ENCODE measurements at regions not wholly inside any gene's neighbourhood (a gene's known extent, or its start where the extent isn't known, plus 50 kb on each side); places are given as distances from the start of the nearest gene placed in this dataset.

- POLR2A ChIA-PET, result no interaction called here
- no peak for TF ChIP-seq FOXM1 (IDR thresholded peaks at IDR 0.05; ENCODE audit: borderline replicate concordance)
- no peak for DNase-seq (ENCODE audit: extremely low spot score)
- CTCF ChIA-PET, result no interaction called here
These were observed 242.8 kb downstream of the CCSER2 start for GRCh38 chr10:84571146-84571545.

GRCh38 chr10:84574102-84574501 is 245.7 kb downstream of the CCSER2 start:
- no peak for DNase-seq (ENCODE audit: extremely low spot score)
- TF ChIP-seq SP1 (IDR thresholded peaks at IDR 0.05) (no peak), FOXA1 (IDR thresholded peaks at IDR 0.05) (no peak), FOXK2 (IDR thresholded peaks at IDR 0.05) (no peak), SUZ12 (IDR thresholded peaks at IDR 0.05) (no peak), BHLHE40 (IDR thresholded peaks at IDR 0.05; ENCODE audit: borderline replicate concordance) (no peak), FOXM1 (IDR thresholded peaks at IDR 0.05; ENCODE audit: borderline replicate concordance) (no peak), CTBP1 (IDR thresholded peaks at IDR 0.05; ENCODE audit: borderline replicate concordance) (no peak), ARNT (IDR thresholded peaks at IDR 0.05) (no peak), NFRKB (IDR thresholded peaks at IDR 0.05) (no peak), L3MBTL2 (conservative IDR thresholded peaks at IDR 0.05) (no peak), PKNOX1 (IDR thresholded peaks at IDR 0.05) (no peak), ELF4 (IDR thresholded peaks at IDR 0.05) (no peak)
- CTCF ChIA-PET, result interaction anchor here (0.5 kb wide), 1 partner anchor 109 kb away, joined by 6 read pairs; no protein-coding TSS in a partner anchor
- POLR2A ChIA-PET, result no interaction called here

GRCh38 chr10:84581976-84582375 is 253.6 kb downstream of the CCSER2 start:
- POLR2A ChIA-PET, result no interaction called here
- CTCF ChIA-PET, result interaction anchor here (1.7 kb wide), 1 partner anchor 32 kb away, joined by 5 read pairs; no protein-coding TSS in a partner anchor
- no peak for DNase-seq (ENCODE audit: extremely low spot score)
- no peak for TF ChIP-seq FOXA1 (IDR thresholded peaks at IDR 0.05)
- TF ChIP-seq BHLHE40 (IDR thresholded peaks at IDR 0.05; ENCODE audit: borderline replicate concordance), result no peak
- TF ChIP-seq L3MBTL2 (conservative IDR thresholded peaks at IDR 0.05), result no peak
- no peak for TF ChIP-seq HDGF (IDR thresholded peaks at IDR 0.05; ENCODE audit: borderline replicate concordance)
- no peak for TF ChIP-seq ZNF384 (IDR thresholded peaks at IDR 0.05)
- TF ChIP-seq SUZ12 (IDR thresholded peaks at IDR 0.05), result no peak
- no peak for TF ChIP-seq CTBP1 (IDR thresholded peaks at IDR 0.05; ENCODE audit: borderline replicate concordance)
- TF ChIP-seq ELF4 (IDR thresholded peaks at IDR 0.05), result no peak
- no peak for TF ChIP-seq NFRKB (IDR thresholded peaks at IDR 0.05)
- TF ChIP-seq ARNT (IDR thresholded peaks at IDR 0.05), result no peak
- no peak for TF ChIP-seq FOXK2 (IDR thresholded peaks at IDR 0.05)
- TF ChIP-seq TARDBP (IDR thresholded peaks at IDR 0.05), result no peak
- TF ChIP-seq PKNOX1 (IDR thresholded peaks at IDR 0.05), result no peak

GRCh38 chr10:84583501-84583900 is 255.1 kb downstream of the CCSER2 start:
- TF ChIP-seq SP1 (IDR thresholded peaks at IDR 0.05), result no peak
- no peak for TF ChIP-seq L3MBTL2 (conservative IDR thresholded peaks at IDR 0.05)
- no peak for TF ChIP-seq FOXM1 (IDR thresholded peaks at IDR 0.05; ENCODE audit: borderline replicate concordance)
- DNase-seq (ENCODE audit: extremely low spot score), result no peak
- CTCF ChIA-PET, result interaction anchor here (1.7 kb wide), 1 partner anchor 30 kb away, joined by 5 read pairs; no protein-coding TSS in a partner anchor
- POLR2A ChIA-PET, result no interaction called here

- no peak for TF ChIP-seq ZNF384 (IDR thresholded peaks at IDR 0.05)
- no peak for TF ChIP-seq ARNT (IDR thresholded peaks at IDR 0.05)
- no peak for TF ChIP-seq NFRKB (IDR thresholded peaks at IDR 0.05)
- no peak for TF ChIP-seq BHLHE40 (IDR thresholded peaks at IDR 0.05; ENCODE audit: borderline replicate concordance)
- TF ChIP-seq FOXA1 (IDR thresholded peaks at IDR 0.05), result no peak
- TF ChIP-seq PKNOX1 (IDR thresholded peaks at IDR 0.05), result no peak
- no peak for TF ChIP-seq L3MBTL2 (conservative IDR thresholded peaks at IDR 0.05)
- TF ChIP-seq HDGF (IDR thresholded peaks at IDR 0.05; ENCODE audit: borderline replicate concordance), result no peak
- no peak for TF ChIP-seq TARDBP (IDR thresholded peaks at IDR 0.05)
- no peak for TF ChIP-seq SUZ12 (IDR thresholded peaks at IDR 0.05)
- TF ChIP-seq CTBP1 (IDR thresholded peaks at IDR 0.05; ENCODE audit: borderline replicate concordance), result no peak
- TF ChIP-seq ELF4 (IDR thresholded peaks at IDR 0.05), result no peak
- TF ChIP-seq LEF1 (IDR thresholded peaks at IDR 0.05; ENCODE audit: borderline replicate concordance), result no peak
- CTCF ChIA-PET, result no interaction called here
- POLR2A ChIA-PET, result no interaction called here
- no peak for DNase-seq (ENCODE audit: extremely low spot score)
These were observed 259.4 kb downstream of the CCSER2 start for GRCh38 chr10:84587789-84588188.

- CTCF ChIA-PET, result interaction anchor here (1.5 kb wide), 1 partner anchor 25 kb away, joined by 3 read pairs; no protein-coding TSS in a partner anchor
- DNase-seq (ENCODE audit: extremely low spot score), result no peak
- TF ChIP-seq ARNT (IDR thresholded peaks at IDR 0.05) (no peak), FOXM1 (IDR thresholded peaks at IDR 0.05; ENCODE audit: borderline replicate concordance) (no peak), LEF1 (IDR thresholded peaks at IDR 0.05; ENCODE audit: borderline replicate concordance) (no peak), SUZ12 (IDR thresholded peaks at IDR 0.05) (no peak), CTBP1 (IDR thresholded peaks at IDR 0.05; ENCODE audit: borderline replicate concordance) (no peak), L3MBTL2 (conservative IDR thresholded peaks at IDR 0.05) (no peak), HDGF (IDR thresholded peaks at IDR 0.05; ENCODE audit: borderline replicate concordance) (no peak), NFRKB (IDR thresholded peaks at IDR 0.05) (no peak), PKNOX1 (IDR thresholded peaks at IDR 0.05) (no peak), FOXA1 (IDR thresholded peaks at IDR 0.05) (no peak), BHLHE40 (IDR thresholded peaks at IDR 0.05; ENCODE audit: borderline replicate concordance) (no peak), SP1 (IDR thresholded peaks at IDR 0.05) (no peak), TARDBP (IDR thresholded peaks at IDR 0.05) (no peak), FOXK2 (IDR thresholded peaks at IDR 0.05) (no peak)
- POLR2A ChIA-PET, result no interaction called here
These were observed 260.0 kb downstream of the CCSER2 start for GRCh38 chr10:84588426-84588825.

Measured in HEK293T (cell line).